ENCODE measurements at regions not wholly inside any gene's neighbourhood (a gene's known extent, or its start where the extent isn't known, plus 50 kb on each side); places are given as distances from the start of the nearest gene placed in this dataset.

DNA sequence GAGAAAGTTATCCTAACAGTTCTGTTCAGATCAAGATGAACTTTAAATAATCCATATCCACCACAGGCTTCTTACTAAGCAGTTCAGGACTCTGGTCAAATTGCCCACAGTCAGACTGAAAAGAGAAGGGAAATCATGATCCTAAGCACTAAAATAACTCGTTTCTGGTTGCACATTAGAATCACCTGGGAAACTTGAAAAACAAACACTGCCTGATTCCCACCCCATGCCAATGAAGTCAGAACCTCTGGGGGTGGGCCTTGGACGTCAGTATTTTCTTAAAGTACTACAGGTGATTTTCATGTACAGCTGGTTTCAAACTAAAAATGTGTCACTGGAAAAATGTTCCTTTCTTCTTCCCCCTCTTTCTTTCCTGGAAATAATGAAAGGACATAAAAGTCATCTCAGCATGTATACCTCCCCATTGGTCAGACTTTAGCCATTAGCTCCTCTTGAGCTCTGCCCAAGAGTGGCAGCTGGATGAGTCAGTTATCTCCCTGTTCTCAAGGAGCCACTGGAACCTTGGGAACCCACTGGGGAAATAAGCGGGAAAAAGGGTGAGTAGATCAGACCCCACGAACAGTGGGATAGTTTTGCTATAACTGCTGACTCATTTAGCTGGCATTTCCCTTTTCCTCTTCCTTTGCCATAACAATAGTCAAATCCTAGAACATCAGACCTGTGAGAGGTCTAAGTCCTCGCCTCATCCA lies 75.3 kb upstream of the IL6 start:
- H3K4me3 ChIP-seq (ENCODE audit: low read depth, low read length), result no peak overlapping the region
- peak; percentile 64 for DNase-seq (ENCODE audit: low read depth)
- TF ChIP-seq, protein P1, sequence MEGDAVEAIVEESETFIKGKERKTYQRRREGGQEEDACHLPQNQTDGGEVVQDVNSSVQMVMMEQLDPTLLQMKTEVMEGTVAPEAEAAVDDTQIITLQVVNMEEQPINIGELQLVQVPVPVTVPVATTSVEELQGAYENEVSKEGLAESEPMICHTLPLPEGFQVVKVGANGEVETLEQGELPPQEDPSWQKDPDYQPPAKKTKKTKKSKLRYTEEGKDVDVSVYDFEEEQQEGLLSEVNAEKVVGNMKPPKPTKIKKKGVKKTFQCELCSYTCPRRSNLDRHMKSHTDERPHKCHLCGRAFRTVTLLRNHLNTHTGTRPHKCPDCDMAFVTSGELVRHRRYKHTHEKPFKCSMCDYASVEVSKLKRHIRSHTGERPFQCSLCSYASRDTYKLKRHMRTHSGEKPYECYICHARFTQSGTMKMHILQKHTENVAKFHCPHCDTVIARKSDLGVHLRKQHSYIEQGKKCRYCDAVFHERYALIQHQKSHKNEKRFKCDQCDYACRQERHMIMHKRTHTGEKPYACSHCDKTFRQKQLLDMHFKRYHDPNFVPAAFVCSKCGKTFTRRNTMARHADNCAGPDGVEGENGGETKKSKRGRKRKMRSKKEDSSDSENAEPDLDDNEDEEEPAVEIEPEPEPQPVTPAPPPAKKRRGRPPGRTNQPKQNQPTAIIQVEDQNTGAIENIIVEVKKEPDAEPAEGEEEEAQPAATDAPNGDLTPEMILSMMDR (conservative IDR thresholded peaks at IDR 0.05; ENCODE audit: low read depth, low read length), result no peak

GRCh38 chr7:22651036-22651435 lies 76.0 kb upstream of the IL6 start:
- DNase-seq (ENCODE audit: low read depth), result no peak
- TF ChIP-seq, protein P1 (conservative IDR thresholded peaks at IDR 0.05; ENCODE audit: low read depth, low read length), result no peak
- H3K4me3 ChIP-seq (ENCODE audit: low read depth, low read length), result no peak overlapping the region

DNA sequence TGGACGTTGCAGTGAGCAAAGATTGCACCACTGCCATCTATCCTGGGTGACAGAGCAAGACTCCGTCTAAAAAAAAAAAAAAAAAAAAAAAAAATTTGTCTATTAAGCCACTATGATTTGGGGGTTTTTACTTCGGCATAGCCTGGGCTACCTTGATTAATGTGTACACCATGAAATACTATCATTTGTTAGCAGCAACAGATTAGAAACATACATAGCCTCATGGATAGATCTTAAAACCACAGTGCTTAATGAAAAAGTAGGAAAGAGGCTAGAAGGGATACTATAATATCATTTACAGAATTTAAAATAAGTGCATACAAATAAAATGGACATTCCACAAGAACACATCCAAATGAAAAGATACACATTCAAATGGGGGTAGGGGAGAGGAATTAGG lies 77.3 kb upstream of the IL6 start:
- TF ChIP-seq, protein P1 (conservative IDR thresholded peaks at IDR 0.05; ENCODE audit: low read depth, low read length), result no peak
- no peak overlapping the region for H3K4me3 ChIP-seq (ENCODE audit: low read depth, low read length)
- DNase-seq (ENCODE audit: low read depth), result no peak

GRCh38 chr7:22647451-22648257 lies 79.3 kb upstream of the IL6 start:
- H3K4me3 ChIP-seq (ENCODE audit: low read depth, low read length), result no peak overlapping the region
- DNase-seq (ENCODE audit: low read depth), result peak; percentile 91
- TF ChIP-seq, protein P1 (conservative IDR thresholded peaks at IDR 0.05; ENCODE audit: low read depth, low read length), result no peak

GRCh38 chr7:22645418-22646181 lies 81.4 kb upstream of the IL6 start:
- no peak overlapping the region for H3K4me3 ChIP-seq (ENCODE audit: low read depth, low read length)
- TF ChIP-seq, protein P1 (conservative IDR thresholded peaks at IDR 0.05; ENCODE audit: low read depth, low read length), result no peak
- DNase-seq (ENCODE audit: low read depth), result no peak

GRCh38 chr7:22642454-22642853 lies 84.5 kb upstream of the IL6 start:
- TF ChIP-seq, protein P1 (conservative IDR thresholded peaks at IDR 0.05; ENCODE audit: low read depth, low read length), result no peak
- no peak for DNase-seq (ENCODE audit: low read depth)
- no peak overlapping the region for H3K4me3 ChIP-seq (ENCODE audit: low read depth, low read length)
